ENCODE measurements at regions not wholly inside any gene's neighbourhood (a gene's known extent, or its start where the extent isn't known, plus 50 kb on each side); places are given as distances from the start of the nearest gene placed in this dataset.

DNA sequence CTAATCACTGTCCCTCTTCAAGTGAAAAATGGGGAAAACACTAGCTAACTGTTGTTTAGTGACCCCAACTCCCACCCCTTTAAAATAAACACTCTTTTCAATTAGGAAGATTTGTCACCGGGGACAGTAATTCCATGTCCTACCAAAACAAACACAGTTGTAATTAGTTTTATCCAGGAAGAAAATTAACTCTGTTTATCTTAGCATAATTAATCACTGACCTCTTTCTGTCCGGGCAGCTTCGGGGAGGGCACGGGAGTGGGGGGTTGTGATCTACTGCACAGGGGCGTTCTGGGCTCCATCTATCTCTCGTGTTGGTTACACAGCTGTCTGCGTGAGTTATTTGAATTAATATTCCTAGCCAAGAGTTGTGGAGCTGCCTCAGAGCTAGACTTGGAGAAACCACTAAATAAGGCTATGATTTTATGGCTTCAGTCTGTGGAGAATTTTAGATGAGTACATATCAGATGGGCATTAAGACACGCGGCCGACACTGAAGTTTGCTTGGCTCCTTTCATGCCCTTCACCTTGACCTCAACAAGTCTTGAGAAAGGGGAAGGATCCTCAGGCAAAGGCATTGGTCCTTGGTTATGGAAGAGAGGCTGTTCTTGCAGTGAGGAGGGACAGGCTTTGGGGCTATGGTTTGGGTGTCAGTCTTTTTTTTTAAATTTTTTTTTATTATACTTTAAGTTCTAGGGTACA lies 102.0 kb upstream of the TRABD2B start:
- TF ChIP-seq, protein P1, sequence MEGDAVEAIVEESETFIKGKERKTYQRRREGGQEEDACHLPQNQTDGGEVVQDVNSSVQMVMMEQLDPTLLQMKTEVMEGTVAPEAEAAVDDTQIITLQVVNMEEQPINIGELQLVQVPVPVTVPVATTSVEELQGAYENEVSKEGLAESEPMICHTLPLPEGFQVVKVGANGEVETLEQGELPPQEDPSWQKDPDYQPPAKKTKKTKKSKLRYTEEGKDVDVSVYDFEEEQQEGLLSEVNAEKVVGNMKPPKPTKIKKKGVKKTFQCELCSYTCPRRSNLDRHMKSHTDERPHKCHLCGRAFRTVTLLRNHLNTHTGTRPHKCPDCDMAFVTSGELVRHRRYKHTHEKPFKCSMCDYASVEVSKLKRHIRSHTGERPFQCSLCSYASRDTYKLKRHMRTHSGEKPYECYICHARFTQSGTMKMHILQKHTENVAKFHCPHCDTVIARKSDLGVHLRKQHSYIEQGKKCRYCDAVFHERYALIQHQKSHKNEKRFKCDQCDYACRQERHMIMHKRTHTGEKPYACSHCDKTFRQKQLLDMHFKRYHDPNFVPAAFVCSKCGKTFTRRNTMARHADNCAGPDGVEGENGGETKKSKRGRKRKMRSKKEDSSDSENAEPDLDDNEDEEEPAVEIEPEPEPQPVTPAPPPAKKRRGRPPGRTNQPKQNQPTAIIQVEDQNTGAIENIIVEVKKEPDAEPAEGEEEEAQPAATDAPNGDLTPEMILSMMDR (IDR thresholded peaks at IDR 0.05): no peak
- TF ChIP-seq POLR2AphosphoS5 (IDR thresholded peaks at IDR 0.05; ENCODE audit: insufficient read depth in 1 of 2, low read depth in 1 of 2) (no peak), POLR2A (IDR thresholded peaks at IDR 0.05) (no peak)
- DNase-seq (ENCODE audit: extremely low spot score in 2 of 2): peak in 1 of 2 donors; percentile 76
- Histone ChIP-seq H3K27ac (no peak overlapping the region), H3K27me3 (no peaks in the 10 kb centered on the region), H3K9me3 (no peaks in the 10 kb centered on the region), H3K4me3 (no peak overlapping the region), H3K4me1 (no peaks in the 10 kb centered on the region), H3K36me3 (no peaks in the 10 kb centered on the region)
- intact Hi-C loops (cut with DNase I): no loop called here

DNA sequence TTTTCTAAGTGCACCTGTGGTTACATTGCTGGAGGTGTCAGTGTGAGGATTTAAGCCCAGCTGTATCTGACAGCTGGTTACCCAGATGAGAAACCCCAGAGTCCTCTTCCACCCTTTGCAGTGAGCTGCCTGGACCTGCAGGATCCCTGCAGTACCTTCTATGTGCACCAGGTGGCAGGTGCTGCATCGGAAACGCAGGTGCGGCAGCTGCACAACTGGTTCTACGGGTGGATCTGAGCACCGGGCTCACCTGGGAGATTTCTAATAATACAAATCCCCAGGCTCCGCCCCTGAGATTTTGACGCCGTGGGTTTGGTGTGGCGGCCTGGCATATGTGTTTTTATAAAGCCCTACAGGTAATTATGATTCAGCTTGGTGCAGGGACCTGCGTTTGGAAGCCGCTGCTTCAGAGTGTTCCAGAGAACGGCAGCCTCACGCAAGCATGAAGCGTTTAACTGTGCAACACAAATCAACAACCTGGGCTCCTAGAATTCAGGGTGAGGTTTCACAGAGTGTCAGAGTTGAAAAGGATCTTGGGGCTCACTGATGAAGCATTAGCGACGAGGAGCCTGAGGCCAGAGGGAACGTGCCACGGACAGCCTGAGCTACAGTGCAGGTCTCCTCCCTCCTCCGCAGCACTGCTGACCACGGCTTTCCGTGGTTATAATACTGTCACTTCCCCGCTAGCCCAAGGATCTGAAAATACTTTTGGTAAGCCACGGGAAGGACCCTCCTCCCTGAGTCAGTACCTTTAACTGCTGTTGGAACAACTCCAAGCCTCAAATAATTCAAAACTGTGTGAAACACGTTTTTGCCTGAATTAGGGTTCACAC lies 96.7 kb upstream of the TRABD2B start:
- DNase-seq (ENCODE audit: extremely low spot score in 2 of 2): peak; percentile 87 to 95
- Histone ChIP-seq H3K27ac (no peak overlapping the region), H3K27me3 (no peaks in the 10 kb centered on the region), H3K4me1 (no peaks in the 10 kb centered on the region), H3K36me3 (no peaks in the 10 kb centered on the region), H3K9me3 (no peaks in the 10 kb centered on the region), H3K4me3 (no peak overlapping the region)
- TF ChIP-seq, protein P1 (IDR thresholded peaks at IDR 0.05): peak; percentile 27 to 59 (median 53)
- no peak for TF ChIP-seq POLR2A (IDR thresholded peaks at IDR 0.05)
- TF ChIP-seq POLR2AphosphoS5 (IDR thresholded peaks at IDR 0.05; ENCODE audit: insufficient read depth in 1 of 2, low read depth in 1 of 2): peak; percentile 37 to 78
- intact Hi-C loops (cut with DNase I): no loop called here

DNA sequence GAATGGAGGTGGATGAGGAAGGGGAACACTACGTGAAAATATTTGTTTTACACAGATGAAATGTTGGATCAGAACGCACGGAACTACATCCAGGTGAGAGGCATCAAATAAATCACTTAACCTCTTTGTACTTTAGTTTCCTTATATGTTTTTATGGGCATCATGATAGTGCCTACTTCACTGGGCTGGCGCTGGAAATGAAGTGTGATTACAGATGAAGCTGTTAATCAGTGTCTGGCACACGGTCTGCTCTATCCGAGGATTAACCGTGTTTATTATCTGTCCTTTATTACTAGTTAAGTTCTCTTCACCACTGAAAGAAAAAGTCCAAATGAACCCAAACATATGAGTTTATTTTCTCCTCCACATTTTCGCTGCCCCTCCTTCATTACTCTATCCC lies 96.0 kb upstream of the TRABD2B start:
- Histone ChIP-seq H3K4me3 (no peak overlapping the region), H3K27ac (no peak overlapping the region), H3K4me1 (no peaks in the 10 kb centered on the region), H3K36me3 (no peaks in the 10 kb centered on the region), H3K27me3 (no peaks in the 10 kb centered on the region), H3K9me3 (no peaks in the 10 kb centered on the region)
- DNase-seq (ENCODE audit: extremely low spot score in 2 of 2): no peak
- TF ChIP-seq, protein P1 (IDR thresholded peaks at IDR 0.05): no peak
- no peak for TF ChIP-seq POLR2AphosphoS5 (IDR thresholded peaks at IDR 0.05; ENCODE audit: insufficient read depth in 1 of 2, low read depth in 1 of 2)
- TF ChIP-seq POLR2A (IDR thresholded peaks at IDR 0.05): no peak
- intact Hi-C loops (cut with DNase I): no loop called here

DNA sequence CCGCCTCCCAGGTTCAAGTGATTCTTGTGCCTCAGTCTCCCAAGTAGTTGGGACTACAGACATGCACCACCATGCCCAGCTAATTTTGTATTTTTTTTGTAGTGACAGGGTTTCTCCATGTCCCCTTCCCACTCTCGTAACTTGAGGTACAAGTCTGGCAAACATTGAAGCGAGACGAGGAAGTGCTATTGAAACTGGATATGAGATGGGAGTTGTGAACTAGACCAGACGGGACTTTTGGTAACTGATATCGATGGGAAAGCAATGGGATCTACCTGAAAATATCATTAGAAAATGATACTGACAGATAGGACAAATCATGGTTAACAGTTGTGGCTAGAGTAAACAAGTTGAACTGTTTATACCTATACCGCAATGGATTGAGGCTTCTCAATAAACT lies 95.2 kb upstream of the TRABD2B start:
- Histone ChIP-seq H3K27me3 (no peaks in the 10 kb centered on the region), H3K27ac (no peak overlapping the region), H3K9me3 (no peaks in the 10 kb centered on the region), H3K4me3 (no peak overlapping the region), H3K36me3 (no peaks in the 10 kb centered on the region), H3K4me1 (no peaks in the 10 kb centered on the region)
- intact Hi-C loops (cut with DNase I): no loop called here
- no peak for TF ChIP-seq POLR2AphosphoS5 (IDR thresholded peaks at IDR 0.05; ENCODE audit: insufficient read depth in 1 of 2, low read depth in 1 of 2)
- TF ChIP-seq POLR2A (IDR thresholded peaks at IDR 0.05): no peak
- TF ChIP-seq, protein P1 (IDR thresholded peaks at IDR 0.05): no peak
- DNase-seq (ENCODE audit: extremely low spot score in 2 of 2): peak in 1 of 2 donors; percentile 11

All from vagina (tissue), 2 donors.